ENCODE measurements at regions not wholly inside any gene's neighbourhood (a gene's known extent, or its start where the extent isn't known, plus 50 kb on each side); places are given as distances from the start of the nearest gene placed in this dataset.

DNA sequence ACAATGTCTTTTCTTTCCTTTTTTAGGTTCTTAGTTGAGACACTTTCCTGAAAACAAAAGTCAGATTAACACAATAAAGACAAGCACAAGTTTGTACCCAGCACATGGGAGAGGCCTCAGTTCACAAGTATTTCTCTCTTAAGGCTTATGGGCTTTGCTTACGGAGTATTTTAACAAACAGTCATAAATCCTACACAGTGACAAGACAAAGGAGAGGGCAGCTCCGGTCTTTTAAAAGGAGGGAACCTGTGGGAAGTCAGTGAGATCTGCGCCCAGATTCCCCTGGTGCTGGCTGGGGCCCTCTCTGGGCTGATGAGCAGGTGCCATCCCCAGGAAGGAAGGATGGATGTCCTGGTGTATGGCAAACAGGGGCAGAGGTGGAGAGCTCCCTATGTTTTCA is 398.6 kb downstream of the ACTR3B start:
- no peak for TF ChIP-seq ZFP30 (CRISPR knock-in tag; IDR thresholded peaks at IDR 0.05)
- TF ChIP-seq ESRRG (CRISPR knock-in tag; IDR thresholded peaks at IDR 0.05): no peak
- no peak for TF ChIP-seq ARNTL (CRISPR knock-in tag; IDR thresholded peaks at IDR 0.05; ENCODE audit: borderline replicate concordance, low read depth)
- no peak for TF ChIP-seq ZNF565 (CRISPR knock-in tag; conservative IDR thresholded peaks at IDR 0.05; ENCODE audit: low read depth)
- no peak for TF ChIP-seq RARB (CRISPR knock-in tag; IDR thresholded peaks at IDR 0.05)

Measured in SK-N-SH treated with all-trans-retinoic acid at 6 μM for 48 hours (cell line).